NB4 (cell line): ENCODE measurements at regions not wholly inside any gene's neighbourhood (a gene's known extent, or its start where the extent isn't known, plus 50 kb on each side); places are given as distances from the start of the nearest gene placed in this dataset.

Experiments
- POLR2A ChIP-seq: IDR thresholded peaks from 2 replicates; pipeline ENCODE4 v1.6.1; 2011; ENCODE audit warnings: mild to moderate bottlenecking; ENCODE audit not compliant: insufficient read length; ENCODE audit errors: extremely low read depth
- TF ChIP-seq, protein P1 (sequence below): IDR thresholded peaks from one replicate; pipeline ENCODE4 v1.5.1; 2012; ENCODE audit warnings: low read depth, low read length
- TF ChIP-seq, protein P2 (sequence below): IDR thresholded peaks from 2 replicates; pipeline ENCODE4 v1.6.1; 2011; ENCODE audit warnings: low read depth, low read length

DNA sequence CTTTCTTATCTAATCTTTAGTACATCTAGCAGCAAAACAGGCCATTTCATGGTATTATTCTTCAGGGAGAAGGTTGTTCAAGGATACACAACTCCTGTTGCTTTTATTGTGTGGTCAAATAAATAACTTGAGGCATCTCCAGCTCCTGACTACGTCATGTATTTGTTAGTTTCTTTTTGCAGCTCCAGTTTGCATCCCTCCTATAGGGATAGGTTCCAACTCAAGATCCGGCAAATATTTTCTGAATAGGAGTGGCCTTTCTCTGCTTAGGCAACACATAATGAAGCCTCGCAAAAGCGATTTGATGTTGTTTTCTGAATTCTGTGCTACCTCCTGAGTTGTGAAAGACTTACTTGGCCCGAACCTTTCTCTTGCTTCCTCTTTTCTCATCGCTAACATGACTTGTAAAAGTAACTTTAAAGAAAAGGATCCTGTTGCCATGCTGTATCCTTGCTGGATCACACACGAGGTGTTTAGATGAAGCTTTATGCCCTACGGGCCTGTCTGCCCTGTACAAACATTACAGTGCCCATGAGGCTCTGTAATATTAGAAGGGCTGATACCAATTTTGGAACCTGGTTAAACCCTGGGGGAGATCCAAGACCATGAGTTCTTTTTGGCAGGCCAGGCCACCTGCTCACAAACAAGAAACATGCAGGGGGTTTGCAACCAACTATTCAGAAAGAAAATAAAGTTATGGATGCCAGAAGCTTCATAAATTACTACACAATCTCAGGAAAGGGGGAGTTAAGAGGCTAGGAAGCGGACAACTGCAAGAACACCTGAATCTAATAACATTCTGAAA lies 149.8 kb upstream of the FGF10 start:
- TF ChIP-seq, protein P1, sequence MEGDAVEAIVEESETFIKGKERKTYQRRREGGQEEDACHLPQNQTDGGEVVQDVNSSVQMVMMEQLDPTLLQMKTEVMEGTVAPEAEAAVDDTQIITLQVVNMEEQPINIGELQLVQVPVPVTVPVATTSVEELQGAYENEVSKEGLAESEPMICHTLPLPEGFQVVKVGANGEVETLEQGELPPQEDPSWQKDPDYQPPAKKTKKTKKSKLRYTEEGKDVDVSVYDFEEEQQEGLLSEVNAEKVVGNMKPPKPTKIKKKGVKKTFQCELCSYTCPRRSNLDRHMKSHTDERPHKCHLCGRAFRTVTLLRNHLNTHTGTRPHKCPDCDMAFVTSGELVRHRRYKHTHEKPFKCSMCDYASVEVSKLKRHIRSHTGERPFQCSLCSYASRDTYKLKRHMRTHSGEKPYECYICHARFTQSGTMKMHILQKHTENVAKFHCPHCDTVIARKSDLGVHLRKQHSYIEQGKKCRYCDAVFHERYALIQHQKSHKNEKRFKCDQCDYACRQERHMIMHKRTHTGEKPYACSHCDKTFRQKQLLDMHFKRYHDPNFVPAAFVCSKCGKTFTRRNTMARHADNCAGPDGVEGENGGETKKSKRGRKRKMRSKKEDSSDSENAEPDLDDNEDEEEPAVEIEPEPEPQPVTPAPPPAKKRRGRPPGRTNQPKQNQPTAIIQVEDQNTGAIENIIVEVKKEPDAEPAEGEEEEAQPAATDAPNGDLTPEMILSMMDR = no peak
- no peak for TF ChIP-seq POLR2A
- TF ChIP-seq, protein P2, sequence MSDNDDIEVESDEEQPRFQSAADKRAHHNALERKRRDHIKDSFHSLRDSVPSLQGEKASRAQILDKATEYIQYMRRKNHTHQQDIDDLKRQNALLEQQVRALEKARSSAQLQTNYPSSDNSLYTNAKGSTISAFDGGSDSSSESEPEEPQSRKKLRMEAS = no peak
